HG02642 (cell line): ENCODE measurements at regions not wholly inside any gene's neighbourhood (a gene's known extent, or its start where the extent isn't known, plus 50 kb on each side); places are given as distances from the start of the nearest gene placed in this dataset.
"Not testable (repeated sequence)": the region's sequence is repeated elsewhere in the genome, so short reads cannot be mapped to it uniquely, and the experiment has no call there.

Source experiments
- ATAC-seq: cut with Tn5 transposase; IDR thresholded peaks from one replicate; pipeline ENCODE4 v1.9.1; 2021; ENCODE audit warnings: mild to moderate bottlenecking; ENCODE audit not compliant: unreplicated experiment, poor library complexity

DNA sequence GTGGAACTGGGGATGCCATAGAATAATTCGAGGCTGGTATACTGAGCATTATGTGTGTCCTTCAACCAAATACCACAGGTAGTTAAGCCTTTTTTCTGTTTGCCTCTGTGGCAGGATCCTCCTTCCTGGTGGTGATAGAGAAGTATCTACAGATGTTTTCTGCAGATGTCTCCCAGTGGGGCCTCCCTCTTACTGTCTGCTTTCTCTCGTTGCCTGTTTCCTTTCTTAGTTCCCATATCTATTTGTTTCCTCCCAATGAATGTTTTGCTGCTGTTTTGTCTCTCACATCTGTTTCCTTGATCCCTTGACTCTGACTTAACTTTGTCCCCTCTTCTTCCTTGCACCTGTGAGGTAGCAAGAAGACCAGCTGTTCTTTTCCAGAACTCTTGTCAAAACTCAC, 130.9 kb upstream of the NUDT12 start:
- ATAC-seq, result no peak

DNA sequence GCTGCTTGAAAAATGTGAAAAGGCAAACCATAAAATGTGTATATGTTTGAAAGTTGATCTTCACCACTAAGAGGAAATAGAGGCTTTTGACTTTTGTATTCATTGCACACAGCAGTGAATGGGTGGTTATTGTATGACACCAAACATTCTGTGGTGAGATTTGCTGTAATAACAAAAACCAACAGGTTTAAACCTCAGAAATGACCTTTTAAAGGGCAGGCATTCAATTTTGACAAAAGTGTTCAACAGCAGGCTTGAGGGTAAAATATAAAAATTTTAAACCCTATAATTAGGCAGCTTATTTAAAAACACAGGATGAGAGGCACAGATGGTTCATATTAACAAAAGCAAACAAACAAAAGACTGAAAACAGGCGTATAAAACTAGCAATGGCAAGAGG, 128.1 kb upstream of the NUDT12 start:
- ATAC-seq, result no peak

DNA sequence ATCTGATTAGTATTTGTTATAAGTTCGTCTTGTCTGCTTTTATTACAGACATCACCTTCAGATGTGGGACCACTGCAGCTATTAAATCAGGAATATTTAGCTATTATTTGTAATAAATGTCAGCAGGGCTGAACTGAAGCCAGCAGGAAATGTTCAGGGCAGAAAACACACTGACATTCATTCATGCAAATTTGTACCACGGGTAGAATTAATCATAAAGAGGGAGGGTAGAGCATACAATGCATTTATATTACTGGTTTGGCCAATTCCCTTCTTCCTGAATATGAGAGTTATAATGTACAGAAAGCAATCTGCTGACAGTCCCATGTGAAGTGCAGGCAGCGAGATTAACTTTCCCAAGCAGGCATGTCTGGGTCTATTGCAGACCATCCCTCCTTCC, 117.3 kb upstream of the NUDT12 start:
- ATAC-seq, result no peak

DNA sequence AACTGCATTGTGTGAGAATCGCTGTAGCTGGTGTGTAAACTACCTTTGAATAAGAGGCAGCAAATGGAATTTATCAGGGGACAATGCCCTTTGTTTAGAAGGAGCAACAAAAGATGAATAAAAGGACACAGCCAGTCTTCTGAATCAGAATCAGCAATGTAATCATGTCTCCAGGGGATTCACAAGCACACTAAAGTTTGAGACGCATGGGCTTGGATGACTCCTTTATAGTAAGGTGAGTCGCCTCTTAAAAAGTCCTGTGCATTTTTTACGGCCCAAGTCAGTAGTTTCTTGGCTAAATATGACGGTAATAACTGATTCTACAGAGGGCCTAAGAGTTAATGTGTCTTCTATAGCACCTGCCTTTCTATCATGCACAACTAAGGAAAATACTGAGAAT, 113.6 kb upstream of the NUDT12 start:
- not testable (repeated sequence) for ATAC-seq

DNA sequence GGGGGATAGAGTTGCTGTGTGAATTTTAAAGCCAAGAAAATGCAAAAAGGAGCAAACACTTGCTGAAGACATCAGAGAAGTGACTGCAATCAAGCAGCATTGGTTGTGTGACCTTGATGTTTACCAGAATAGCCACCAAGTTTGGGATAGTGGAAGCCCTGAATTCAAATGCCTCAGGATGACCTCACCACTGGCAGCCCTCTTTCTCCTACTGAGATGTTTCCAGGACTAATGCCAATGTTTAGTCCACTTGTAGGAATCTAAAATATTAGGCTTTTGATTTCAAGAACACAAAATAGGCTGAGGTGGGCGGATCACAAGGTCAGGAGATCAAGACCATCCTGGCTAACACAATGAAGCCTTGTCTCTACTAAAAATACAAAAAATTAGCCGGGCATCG, 112.2 kb upstream of the NUDT12 start:
- no peak for ATAC-seq

DNA sequence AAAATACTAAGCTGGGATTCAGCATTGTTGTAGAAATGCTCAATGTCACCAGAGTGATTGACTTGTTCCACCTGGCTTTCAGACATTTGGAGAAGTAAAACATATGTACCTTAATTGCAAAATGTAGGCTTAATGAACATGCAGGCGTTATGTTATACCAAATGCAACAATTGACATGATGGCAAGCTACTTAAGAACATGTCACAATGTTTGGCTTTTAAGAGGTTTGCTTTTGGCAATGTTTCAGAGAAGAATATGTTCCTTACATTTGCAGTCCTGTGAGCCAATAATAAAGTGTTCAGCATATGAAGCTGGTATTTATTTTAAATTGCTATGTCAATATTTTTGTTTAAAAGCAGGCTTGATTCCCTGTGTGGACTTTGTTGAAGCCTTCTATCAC, 111.7 kb upstream of the NUDT12 start:
- no peak for ATAC-seq

DNA sequence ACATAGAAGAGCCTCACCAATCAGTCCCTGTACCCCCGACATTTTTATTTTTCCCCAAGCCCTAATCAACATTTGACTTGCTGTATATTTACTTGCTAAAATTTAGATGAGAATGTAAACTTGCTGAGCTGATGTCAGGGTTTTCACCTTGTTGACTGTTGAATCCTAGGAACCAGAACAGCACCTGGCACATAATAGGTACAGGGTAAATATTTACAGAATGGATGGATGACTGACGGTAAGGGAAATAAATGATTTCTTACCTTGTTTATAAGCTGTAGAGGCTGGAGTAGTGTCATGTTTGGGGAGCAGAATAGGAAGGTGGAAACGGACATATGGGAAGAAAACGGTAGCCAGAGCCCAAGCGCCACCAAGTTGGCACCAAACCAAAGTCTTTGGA, 107.0 kb upstream of the NUDT12 start:
- no peak for ATAC-seq

DNA sequence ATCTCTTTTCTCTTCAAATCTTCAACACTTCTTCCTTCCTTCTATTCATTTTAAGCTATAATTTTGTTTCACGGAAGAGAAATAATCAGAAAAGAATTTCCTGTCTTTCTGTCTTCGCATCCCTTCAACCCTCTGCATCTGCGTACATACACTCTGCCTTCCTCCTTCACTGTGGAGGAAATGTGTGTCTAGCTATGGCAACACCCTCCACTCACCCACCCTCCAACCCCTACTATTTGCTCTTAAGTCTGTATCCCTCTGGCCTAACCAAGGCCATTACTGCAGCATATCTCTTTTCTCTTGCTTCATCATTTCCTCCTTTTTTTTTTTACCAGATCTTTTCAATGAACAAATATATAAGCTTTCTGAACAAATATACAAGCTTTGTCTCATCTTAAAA, 105.7 kb upstream of the NUDT12 start:
- no peak for ATAC-seq

DNA sequence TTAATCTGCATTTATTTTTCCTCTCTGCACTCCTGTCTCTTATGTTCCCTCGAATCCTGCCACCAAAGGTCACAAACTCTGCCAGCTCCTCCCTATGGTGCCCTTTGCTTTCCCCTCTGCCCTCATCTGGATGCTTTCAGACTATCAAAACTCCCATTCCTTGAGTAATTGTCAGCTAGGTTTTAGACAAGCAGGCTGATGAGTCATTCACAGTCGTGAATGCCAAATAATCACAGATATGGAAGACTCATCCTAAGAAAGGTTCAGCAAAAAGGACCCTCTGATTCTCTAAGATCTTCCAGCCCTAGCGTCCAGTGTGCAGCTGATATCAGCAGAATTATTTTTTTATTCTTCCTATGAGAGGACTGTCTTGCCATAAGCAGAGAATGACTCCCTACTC, 104.5 kb upstream of the NUDT12 start:
- no peak for ATAC-seq

DNA sequence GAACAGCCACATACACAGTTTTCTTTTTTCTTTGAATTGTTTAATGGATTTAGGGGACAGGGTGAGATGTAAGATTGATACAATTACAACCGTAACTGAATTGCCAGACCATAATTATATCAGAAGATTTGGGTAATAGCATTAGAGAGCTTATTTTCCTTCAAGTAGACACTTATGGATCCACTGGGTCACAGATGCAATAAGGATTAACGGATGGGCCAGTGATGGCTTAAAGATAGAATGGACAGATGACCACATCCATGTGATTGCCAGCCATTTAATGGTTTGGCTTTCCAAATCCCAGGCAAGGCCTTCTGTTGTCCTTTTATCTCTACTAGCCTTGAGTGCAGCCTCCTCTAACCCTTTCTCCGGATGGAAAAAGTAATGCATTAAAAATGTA, 94.7 kb upstream of the NUDT12 start:
- no peak for ATAC-seq

DNA sequence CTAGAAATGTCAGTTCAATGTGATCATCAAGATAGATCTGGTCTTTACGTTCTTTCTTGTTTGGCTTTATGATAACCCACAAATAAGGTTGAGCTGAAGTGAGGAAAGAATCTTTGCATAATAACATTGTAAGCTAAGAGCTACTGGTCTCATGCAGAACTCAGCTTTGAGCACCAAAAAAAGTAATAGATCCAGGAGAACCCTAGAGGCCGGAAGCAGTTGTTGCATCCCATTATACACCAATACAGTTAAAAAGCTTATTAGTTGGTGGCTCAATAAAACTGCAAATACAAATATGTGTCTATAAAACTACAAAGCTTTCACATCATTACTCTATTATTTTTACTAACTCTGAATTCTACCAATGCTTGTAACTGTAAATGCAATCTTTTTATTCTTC, 85.5 kb upstream of the NUDT12 start:
- ATAC-seq, result no peak

DNA sequence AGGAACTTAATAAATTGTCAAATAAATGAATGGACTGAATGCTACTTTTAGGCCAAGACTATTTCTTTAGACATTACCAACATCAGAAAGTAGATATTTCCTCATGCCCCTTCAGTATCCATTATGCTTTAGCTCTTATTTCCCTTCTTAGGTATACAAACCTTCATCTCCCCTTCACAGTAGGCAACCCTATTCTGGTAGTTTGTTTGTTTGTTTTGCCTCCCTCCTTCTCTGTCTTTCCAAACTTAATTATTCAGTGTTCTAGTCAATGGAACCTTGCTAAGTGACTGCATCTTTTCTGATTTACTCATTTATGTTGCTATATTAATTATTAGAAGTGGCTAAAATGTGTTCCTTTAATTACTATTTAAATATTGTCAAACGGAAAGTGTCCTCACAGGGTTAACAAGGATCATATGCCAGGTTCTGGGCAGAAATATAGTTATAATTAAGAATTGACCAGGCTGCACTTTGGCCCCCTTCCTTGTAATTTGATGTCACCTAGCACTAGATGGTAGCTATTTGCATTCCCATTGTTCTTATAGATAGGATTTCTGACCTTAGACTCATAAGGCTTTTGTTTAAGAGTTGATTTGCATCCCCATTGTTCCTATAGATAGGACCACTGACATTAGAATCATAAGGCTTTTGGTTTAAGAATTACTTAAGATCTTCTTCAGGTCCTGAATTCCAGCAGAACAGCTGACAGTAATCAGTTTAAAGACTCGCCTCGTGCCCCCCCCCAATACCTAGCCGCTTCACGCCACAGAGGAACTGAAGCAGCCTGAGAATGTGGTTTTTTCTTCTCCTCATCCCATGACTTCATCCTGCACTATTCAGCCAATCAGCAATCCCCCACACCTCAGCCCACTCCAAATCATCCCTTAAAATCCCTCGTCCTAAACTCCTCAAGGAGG, 84.4 kb upstream of the NUDT12 start:
- no peak for ATAC-seq

DNA sequence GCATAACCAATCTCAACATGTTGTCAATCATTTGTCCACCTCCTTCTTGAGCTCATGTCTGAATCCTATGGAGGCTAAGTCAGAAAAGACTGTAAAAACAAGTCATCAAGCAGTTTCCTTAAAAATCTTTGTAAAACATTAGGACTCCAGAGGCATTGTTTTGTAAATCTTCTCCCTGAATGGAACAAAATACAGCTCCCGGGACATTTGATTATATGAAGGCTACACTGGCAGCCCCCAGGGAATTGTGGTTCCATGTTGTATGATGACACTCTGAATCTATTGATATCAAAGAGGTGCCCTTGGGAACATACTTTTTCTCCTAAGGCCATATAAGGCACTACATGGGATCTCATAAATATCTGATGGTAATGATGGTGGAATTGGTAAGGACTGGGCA, 83.2 kb upstream of the NUDT12 start:
- ATAC-seq, result no peak

DNA sequence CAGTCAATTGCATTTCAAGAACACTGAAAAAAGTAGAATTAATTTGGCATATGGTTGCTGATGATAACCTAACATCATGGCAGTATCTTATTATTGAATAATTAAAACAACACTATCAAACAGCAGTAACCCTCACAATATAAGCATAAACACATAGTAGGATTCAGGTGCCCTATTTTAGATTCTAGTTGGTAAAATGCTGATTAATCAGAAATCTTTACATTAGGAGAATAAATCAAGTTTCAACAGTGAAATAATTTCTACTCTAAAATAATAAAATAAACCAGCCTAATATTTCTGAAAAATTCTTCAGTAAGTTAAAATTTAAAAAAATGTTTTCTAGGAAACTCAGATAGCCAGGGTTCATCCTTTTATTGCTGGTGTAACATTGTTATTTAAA, 76.4 kb upstream of the NUDT12 start:
- no peak for ATAC-seq

DNA sequence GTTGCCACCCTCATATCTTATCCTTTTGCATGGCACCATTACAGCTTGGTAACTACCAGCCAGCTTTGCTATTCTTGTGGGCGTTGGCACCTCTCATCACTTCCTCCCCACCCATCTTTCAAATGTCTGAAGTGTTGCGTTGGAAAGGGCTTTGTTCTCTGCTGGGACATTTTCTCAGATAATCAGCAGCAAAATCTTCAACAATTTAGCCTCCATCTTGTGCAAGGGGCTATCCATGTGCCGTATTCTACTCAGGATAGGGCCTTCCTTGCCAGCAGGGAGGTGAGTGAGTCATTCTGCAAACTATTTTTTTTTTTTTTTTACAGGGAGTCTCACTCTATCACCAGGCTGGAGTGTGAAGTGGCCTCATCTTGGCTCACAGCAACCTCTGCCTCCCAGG, 62.1 kb upstream of the NUDT12 start:
- no peak for ATAC-seq

DNA sequence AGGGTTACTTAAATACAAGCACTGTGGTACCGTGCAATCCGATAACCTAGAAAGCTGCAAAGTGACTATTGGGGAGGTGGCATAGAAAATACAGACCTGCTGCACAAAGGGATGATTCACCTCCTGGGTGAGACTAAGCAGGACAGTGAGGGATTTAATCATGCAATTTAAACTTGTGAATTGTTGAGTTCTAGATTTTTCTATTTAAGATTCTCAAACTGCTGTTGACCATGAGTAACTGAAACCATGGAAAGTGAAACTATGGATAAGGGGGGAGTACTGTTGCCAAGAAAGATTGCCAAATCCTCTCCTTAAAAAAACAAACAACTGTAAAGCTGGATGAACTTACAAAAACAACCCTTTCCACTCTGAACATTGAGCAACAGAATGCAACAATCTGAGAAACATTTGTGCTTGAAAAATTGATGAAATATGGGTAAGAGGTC, 61.5 kb upstream of the NUDT12 start:
- ATAC-seq, result no peak

DNA sequence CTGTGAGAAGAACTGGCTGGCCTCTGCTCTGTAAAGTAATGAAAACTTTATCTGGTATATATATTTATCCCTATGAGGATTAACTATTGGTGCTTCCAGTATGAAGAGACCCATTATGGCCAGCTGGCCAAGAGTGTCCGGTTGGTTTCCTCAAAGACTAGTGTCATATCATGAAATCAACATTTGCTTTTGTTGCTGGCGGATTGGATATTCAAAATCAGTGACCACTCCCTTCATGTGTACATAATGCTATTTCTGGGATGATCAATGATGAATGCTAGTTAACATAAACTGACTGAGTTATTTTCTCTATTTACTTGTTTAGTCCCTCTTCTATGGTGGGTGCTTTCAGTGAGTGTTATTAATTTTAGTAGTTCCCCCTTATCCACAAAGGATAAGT, 60.8 kb upstream of the NUDT12 start:
- no peak for ATAC-seq

DNA sequence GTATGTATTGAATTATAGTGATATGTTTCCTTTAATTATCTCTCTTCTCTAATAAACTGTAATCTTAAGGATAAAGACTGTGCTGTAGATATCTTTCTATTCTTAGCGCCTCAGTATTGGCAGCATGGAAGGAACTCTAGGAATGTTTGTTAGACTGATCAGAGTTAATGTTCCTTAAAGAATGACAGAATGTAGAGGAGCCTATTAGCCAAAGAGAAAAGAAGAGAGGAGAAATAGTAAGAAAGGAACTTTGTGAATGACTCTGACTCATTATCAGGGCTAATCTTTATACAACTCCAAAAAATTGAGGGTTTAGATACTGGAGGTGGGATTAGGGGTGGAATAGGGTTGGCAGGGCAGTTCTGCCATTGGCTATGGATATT, 59.0 kb upstream of the NUDT12 start:
- ATAC-seq, result no peak

DNA sequence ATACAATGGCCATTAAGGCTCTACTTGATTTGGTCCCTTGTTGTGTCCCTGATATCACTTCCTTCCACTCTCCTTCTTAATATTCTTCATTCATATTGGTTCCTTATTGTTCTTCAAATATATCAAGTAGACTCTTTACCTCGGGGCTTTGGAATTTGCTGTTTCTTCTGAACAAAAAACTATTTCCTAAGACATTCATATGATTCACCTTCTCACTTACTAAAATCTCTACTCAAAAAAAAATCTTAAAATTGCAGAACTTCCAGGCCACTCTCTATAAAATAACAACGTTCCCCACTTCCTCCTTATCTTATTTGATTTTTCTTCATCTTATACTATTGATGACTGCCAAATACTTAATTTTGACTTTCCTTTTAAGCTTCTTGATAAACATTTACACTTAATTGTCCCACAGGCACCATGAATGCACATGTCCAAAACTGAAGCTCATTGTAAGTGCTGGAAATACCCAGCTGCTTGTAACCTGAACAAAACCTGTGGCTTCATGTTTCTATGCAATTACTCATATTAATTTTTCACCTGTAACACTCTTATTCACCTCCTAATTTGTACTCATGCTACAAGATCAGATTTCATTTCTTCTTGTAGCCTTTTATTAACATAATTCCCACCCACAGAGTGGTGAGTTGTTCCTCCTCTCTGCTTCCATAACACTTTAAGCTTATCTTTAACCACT, 58.4 kb upstream of the NUDT12 start:
- no peak for ATAC-seq

DNA sequence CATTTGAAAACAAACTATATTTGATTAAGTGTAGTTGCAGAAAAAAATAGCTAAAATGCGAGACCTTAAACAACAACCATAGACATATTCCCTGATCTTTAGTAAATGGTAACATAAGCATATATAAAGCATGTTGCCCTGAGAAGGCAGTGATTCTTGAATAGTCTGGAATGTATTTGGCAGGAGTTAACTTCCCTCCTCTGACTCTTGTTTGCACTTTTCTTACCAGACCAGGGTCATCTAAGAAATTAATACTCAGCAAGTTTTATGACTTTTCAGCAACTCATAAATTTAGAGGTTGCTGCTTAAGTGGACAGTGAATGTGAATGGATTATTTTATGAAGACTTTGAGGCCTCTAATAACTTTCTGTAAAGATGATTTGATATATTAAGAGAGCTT, 55.3 kb upstream of the NUDT12 start:
- no peak for ATAC-seq

DNA sequence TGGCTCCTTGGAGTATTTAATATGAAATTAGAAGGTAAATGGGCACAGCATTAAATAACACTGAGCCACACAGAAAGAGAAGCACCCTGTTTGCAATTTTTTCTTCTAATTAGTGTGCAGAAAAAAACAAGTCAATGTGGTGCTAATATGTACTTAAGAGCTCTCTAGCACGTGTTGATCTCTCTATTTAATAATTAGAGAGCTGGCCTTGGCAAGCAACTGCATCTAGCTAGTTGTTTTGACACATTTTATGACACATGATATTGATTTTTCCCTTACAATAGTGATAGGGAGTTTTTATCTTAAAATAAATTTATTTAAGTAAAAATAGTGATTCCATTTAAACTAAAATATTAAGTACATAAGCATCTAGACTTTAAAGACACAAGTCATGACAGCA, 54.5 kb upstream of the NUDT12 start:
- ATAC-seq, result no peak

DNA sequence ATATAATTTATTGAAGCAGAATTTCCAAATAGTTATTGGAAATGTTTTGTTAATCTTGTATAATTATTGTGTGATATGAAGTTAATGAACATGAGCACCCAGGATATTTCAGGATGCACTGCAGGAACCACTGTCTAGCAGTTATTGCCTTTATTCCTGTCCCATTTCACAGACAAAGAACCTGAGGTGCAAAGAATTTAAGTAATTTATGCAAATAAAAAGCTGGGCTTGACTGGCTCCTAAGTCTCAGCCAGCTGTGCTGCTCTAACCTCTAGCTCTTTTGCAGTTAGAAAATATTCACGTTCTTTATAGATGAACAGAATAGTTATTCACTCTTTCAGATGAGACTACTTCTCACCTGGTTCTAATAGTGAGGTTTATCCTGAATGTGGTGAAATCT, 50.0 kb upstream of the NUDT12 start:
- ATAC-seq, result no peak
